ENCODE measurements at regions not wholly inside any gene's neighbourhood (a gene's known extent, or its start where the extent isn't known, plus 50 kb on each side); places are given as distances from the start of the nearest gene placed in this dataset.

GRCh38 chr21:26406526-26406925 lies 166.6 kb downstream of the CYYR1 start:
- Histone ChIP-seq H3K79me2 (ENCODE audit: insufficient read depth, low read depth, low read length) (no peaks in the 10 kb centered on the region), H3K9me2 (ENCODE audit: insufficient read depth, low read length) (no peaks in the 10 kb centered on the region), H3K9me3 (ENCODE audit: low read length) (no peaks in the 10 kb centered on the region), H3K36me3 (ENCODE audit: insufficient read depth, low read length) (no peaks in the 10 kb centered on the region), H3K4me3 (ENCODE audit: low read depth, low read length, poor library complexity, severe bottlenecking) (no peak overlapping the region), H3K4me1 (ENCODE audit: insufficient read depth, low read length, poor library complexity, severe bottlenecking) (no peaks in the 10 kb centered on the region), H3K27ac (ENCODE audit: low read depth, low read length, poor library complexity, severe bottlenecking) (no peak overlapping the region), H2AFZ (ENCODE audit: low read length) (no peak overlapping the region), H4K20me1 (ENCODE audit: insufficient read depth, low read length) (no peaks in the 10 kb centered on the region), H3K4me2 (ENCODE audit: low read length) (peak overlapping the region; percentile 23; the same call in 1 of the 2 replicates)
- intact Hi-C loops (cut with micrococcal nuclease; ENCODE audit: unreplicated experiment) = no loop called here
- no TSS peak for BruUV-seq (replicated peaks)
- ChIA-PET POLR2A (no interaction called here), CTCF (ENCODE audit: unreplicated experiment) (no interaction called here)
- DNase-seq (ENCODE audit: low spot score) = no peak
- no peak for TF ChIP-seq EZH2phosphoT487 (IDR thresholded peaks at IDR 0.05; ENCODE audit: borderline replicate concordance, low read depth, low read length)
- TF ChIP-seq, protein P1, sequence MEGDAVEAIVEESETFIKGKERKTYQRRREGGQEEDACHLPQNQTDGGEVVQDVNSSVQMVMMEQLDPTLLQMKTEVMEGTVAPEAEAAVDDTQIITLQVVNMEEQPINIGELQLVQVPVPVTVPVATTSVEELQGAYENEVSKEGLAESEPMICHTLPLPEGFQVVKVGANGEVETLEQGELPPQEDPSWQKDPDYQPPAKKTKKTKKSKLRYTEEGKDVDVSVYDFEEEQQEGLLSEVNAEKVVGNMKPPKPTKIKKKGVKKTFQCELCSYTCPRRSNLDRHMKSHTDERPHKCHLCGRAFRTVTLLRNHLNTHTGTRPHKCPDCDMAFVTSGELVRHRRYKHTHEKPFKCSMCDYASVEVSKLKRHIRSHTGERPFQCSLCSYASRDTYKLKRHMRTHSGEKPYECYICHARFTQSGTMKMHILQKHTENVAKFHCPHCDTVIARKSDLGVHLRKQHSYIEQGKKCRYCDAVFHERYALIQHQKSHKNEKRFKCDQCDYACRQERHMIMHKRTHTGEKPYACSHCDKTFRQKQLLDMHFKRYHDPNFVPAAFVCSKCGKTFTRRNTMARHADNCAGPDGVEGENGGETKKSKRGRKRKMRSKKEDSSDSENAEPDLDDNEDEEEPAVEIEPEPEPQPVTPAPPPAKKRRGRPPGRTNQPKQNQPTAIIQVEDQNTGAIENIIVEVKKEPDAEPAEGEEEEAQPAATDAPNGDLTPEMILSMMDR (conservative IDR thresholded peaks at IDR 0.05; ENCODE audit: low read length) = no peak

- peak overlapping the region; percentile 23; the same call in 1 of the 2 replicates for H3K4me2 ChIP-seq (ENCODE audit: low read length)
- CTCF ChIA-PET (ENCODE audit: unreplicated experiment) = no interaction called here
- BruUV-seq (replicated peaks) = no TSS peak
Observed at GRCh38 chr21:26405735-26406361, 167.2 kb downstream of the CYYR1 start.

DNA sequence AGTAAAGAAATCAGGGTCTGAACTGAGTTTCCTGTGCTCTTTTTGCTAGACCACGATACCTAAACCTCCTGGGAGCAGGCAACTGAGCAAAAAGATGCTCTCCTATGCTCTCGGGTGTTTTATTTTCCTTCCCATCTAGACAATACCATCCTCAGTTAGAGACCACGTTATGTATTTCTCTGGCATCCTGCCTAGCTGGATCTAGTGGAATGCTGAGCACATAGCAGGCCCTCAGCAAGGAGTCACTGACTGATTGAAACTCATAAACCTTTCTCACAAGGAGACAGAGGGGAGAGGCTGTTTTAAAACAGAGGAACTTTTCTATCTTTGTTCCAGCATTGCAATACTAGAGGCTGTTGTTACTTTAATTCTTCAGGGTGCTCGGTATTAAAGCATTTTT lies 168.0 kb downstream of the CYYR1 start:
- H2AFZ ChIP-seq (ENCODE audit: low read length) = 0 out of 2 replicates have a peak overlapping the region, but pooled peaks have one; percentile 6
- TF ChIP-seq, protein P1 (conservative IDR thresholded peaks at IDR 0.05; ENCODE audit: low read length) = no peak
- no peak for TF ChIP-seq EZH2phosphoT487 (IDR thresholded peaks at IDR 0.05; ENCODE audit: borderline replicate concordance, low read depth, low read length)

More at GRCh38 chr21:26405735-26406361, 167.2 kb downstream of the CYYR1 start:
- no peaks in the 10 kb centered on the region for H3K9me3 ChIP-seq (ENCODE audit: low read length)
- no peaks in the 10 kb centered on the region for H3K9me2 ChIP-seq (ENCODE audit: insufficient read depth, low read length)
- H3K4me3 ChIP-seq (ENCODE audit: low read depth, low read length, poor library complexity, severe bottlenecking) = no peak overlapping the region
- no peak overlapping the region for H2AFZ ChIP-seq (ENCODE audit: low read length)
- no peak for TF ChIP-seq EZH2phosphoT487 (IDR thresholded peaks at IDR 0.05; ENCODE audit: borderline replicate concordance, low read depth, low read length)
- TF ChIP-seq, protein P1 (conservative IDR thresholded peaks at IDR 0.05; ENCODE audit: low read length) = no peak
- POLR2A ChIA-PET = no interaction called here
- no peak for DNase-seq (ENCODE audit: low spot score)
- no peak overlapping the region for H3K27ac ChIP-seq (ENCODE audit: low read depth, low read length, poor library complexity, severe bottlenecking)
- no peaks in the 10 kb centered on the region for H3K36me3 ChIP-seq (ENCODE audit: insufficient read depth, low read length)
- intact Hi-C loops (cut with micrococcal nuclease; ENCODE audit: unreplicated experiment) = no loop called here
- H3K79me2 ChIP-seq (ENCODE audit: insufficient read depth, low read depth, low read length) = no peaks in the 10 kb centered on the region
- no peaks in the 10 kb centered on the region for H4K20me1 ChIP-seq (ENCODE audit: insufficient read depth, low read length)
- H3K4me1 ChIP-seq (ENCODE audit: insufficient read depth, low read length, poor library complexity, severe bottlenecking) = no peaks in the 10 kb centered on the region

More for the DNA sequence above, 168.0 kb downstream of the CYYR1 start:
- DNase-seq (ENCODE audit: low spot score) = no peak
- CTCF ChIA-PET (ENCODE audit: unreplicated experiment) = no interaction called here
- POLR2A ChIA-PET = interaction anchor here (0.6 kb wide), 1 partner anchor 34 kb away, joined by 7 read pairs; no protein-coding TSS in a partner anchor
- H3K9me3 ChIP-seq (ENCODE audit: low read length) = 0 out of 2 replicates have a peak, but pooled peaks cover 3% of the 10 kb centered on the region
- intact Hi-C loops (cut with micrococcal nuclease; ENCODE audit: unreplicated experiment) = no loop called here
- H3K9me2 ChIP-seq (ENCODE audit: insufficient read depth, low read length) = no peaks in the 10 kb centered on the region
- no peaks in the 10 kb centered on the region for H3K4me1 ChIP-seq (ENCODE audit: insufficient read depth, low read length, poor library complexity, severe bottlenecking)
- H3K4me3 ChIP-seq (ENCODE audit: low read depth, low read length, poor library complexity, severe bottlenecking) = no peak overlapping the region
- H3K79me2 ChIP-seq (ENCODE audit: insufficient read depth, low read depth, low read length) = no peaks in the 10 kb centered on the region
- no peaks in the 10 kb centered on the region for H3K36me3 ChIP-seq (ENCODE audit: insufficient read depth, low read length)
- no peak overlapping the region for H3K4me2 ChIP-seq (ENCODE audit: low read length)
- no TSS peak for BruUV-seq (replicated peaks)
- no peaks in the 10 kb centered on the region for H4K20me1 ChIP-seq (ENCODE audit: insufficient read depth, low read length)
- H3K27ac ChIP-seq (ENCODE audit: low read depth, low read length, poor library complexity, severe bottlenecking) = no peak overlapping the region
